Heart left ventricle (tissue), 13 donors: ENCODE measurements at regions not wholly inside any gene's neighbourhood (a gene's known extent, or its start where the extent isn't known, plus 50 kb on each side); places are given as distances from the start of the nearest gene placed in this dataset.

Experiments
- CTCF ChIP-seq, 12 donors: fragments of 200-600 bp; sonication (generic) in 4 of 12; IDR thresholded peaks; one replicate each; pipeline versions ENCODE4 v1.5.0 to v1.8.0; 2018 to 2022; ENCODE audit warnings: antibody characterized with exemption in 12 of 12, mild to moderate bottlenecking in 5 of 12
- POLR2A ChIP-seq, 2 donors: fragments of 450-650 bp; IDR thresholded peaks; one replicate each; pipeline ENCODE4 v1.6.1; 2017; ENCODE audit warnings: antibody characterized with exemption in 2 of 2, mild to moderate bottlenecking in 2 of 2, moderate library complexity in 2 of 2
- donor health status: ischemic (EF 13 %, LVEDD 7.1; RV severe dilation, severe dysfunction).
- donor health status: DM: no; HTN: yes; CAD: no.
- donor health status: DM: no; HTN: no; CAD: no.
- donor health status: ischemic (EF 25% LVEDD 6.9; RV normal size, moderate dysfunction).
- donor health status: ischemic (EF 25% LVEDD 5.7; RV mildly dilated, moderate dysfunction).
- donor health status: ischemic (EF 35%, LVEDD 5.7; RV mildly dilated, moderate dysfunction).
- donor health status: nonischemic (EF 11% LVEDD 7.7; RV severe dilation, severe dysfunction).
- donor health status: DM: yes; HTN: yes; CAD: no.
- donor health status: PGD.
- donor health status: ischemic (EF 29% LVEDD 5.4; RV normal size, mild dysfunction).
- donor health status: nonischemic (EF 23%, LVEDD 6.1; RV moderate dilation, normal function).

GRCh38 chr10:30765022-30765615 is 135.6 kb upstream of the LYZL2 start:
- TF ChIP-seq CTCF (IDR thresholded peaks at IDR 0.05) (no peak), POLR2A (IDR thresholded peaks at IDR 0.05) (no peak)
